A549 (cell line): ENCODE measurements at regions not wholly inside any gene's neighbourhood (a gene's known extent, or its start where the extent isn't known, plus 50 kb on each side); places are given as distances from the start of the nearest gene placed in this dataset.
A peak's percentile ranks its signal among the peaks of the same experiment; 100 is the strongest.

Experiments
- ATAC-seq, 2 experiments: fragments of 200-7000 bp in 1 of 2; fragments of >200 bp in 1 of 2; cut with Nextera tagmentation in 1 of 2; cut with Tn5 transposase in 1 of 2; 3 replicates each; pipeline versions ENCODE4 v1.8.0 to v1.9.1; 2018 to 2020; ENCODE audit warnings: mild to moderate bottlenecking in 1 of 2, moderate library complexity in 1 of 2
- CTCF ChIA-PET: fragments of 300-600 bp; sonication (Branson Sonifier 250); formaldehyde crosslinking; extraction: SDS; loops from one replicate; lab custom pipeline; 2021; ENCODE audit warnings: antibody characterized with exemption, inconsistent platforms; lab: Yijun Ruan, JAX
- POLR2A ChIA-PET: fragments of 350-600 bp; formaldehyde crosslinking; extraction: SDS; loops from one replicate; lab custom pipeline; 2021; ENCODE audit warnings: antibody characterized with exemption, inconsistent platforms; lab: Yijun Ruan, JAX
- DNase-seq, 2 experiments: peaks; one replicate each; pipeline versions ENCODE4 v3.0.0 to v3.0.0-alpha.2; 2011 to 2016; ENCODE audit warnings: low read depth in 1 of 2, low spot score in 1 of 2
- FAIRE-seq: peaks from 2 replicates; lab custom pipeline; 2011; peaks lifted over from hg19 to GRCh38; lab: Jason Lieb, UNC
- H3K27ac ChIP-seq, 2 experiments: fragments of >200 bp; sonication (Bioruptor Twin); formaldehyde crosslinking; 3 replicates each; pipeline ENCODE4 v1.5.1; 2016 to 2017
- H3K4me1 ChIP-seq: fragments of >200 bp; sonication (Bioruptor Twin); formaldehyde crosslinking; 3 replicates; pipeline ENCODE4 v1.6.1; 2016
- H3K4me2 ChIP-seq: fragments of >200 bp; sonication (Bioruptor Twin); formaldehyde crosslinking; 3 replicates; pipeline ENCODE4 v1.6.1; 2016
- H3K4me3 ChIP-seq: fragments of >200 bp; sonication (Bioruptor Twin); formaldehyde crosslinking; 3 replicates; pipeline ENCODE4 v1.5.1; 2016
- H3K9me3 ChIP-seq: fragments of >200 bp; sonication (Bioruptor Twin); formaldehyde crosslinking; 3 replicates; pipeline ENCODE4 v1.6.1; 2016
- ATOH8 ChIP-seq: fragments of 250-450 bp; sonication (Bioruptor Pico); IDR thresholded peaks from 2 replicates; pipeline ENCODE4 v1.5.0; 2020; ENCODE audit warnings: low read depth, mild to moderate bottlenecking, moderate library complexity
- CHD4 ChIP-seq: fragments of 200-600 bp; sonication (generic); IDR thresholded peaks from 2 replicates; pipeline ENCODE4 v1.6.1; 2016; ENCODE audit warnings: antibody characterized with exemption, mild to moderate bottlenecking, borderline replicate concordance
- CTCF ChIP-seq: fragments of >200 bp; sonication (Bioruptor Twin); formaldehyde crosslinking; IDR thresholded peaks from 3 replicates; pipeline ENCODE4 v1.5.1; 2016
- EHMT2 ChIP-seq: fragments of 200-600 bp; sonication (generic); IDR thresholded peaks from 2 replicates; pipeline ENCODE4 v1.6.1; 2016; ENCODE audit warnings: antibody characterized with exemption, low read depth, mild to moderate bottlenecking, moderate library complexity
- ELK1 ChIP-seq: fragments of 150-350 bp; IDR thresholded peaks from 2 replicates; pipeline ENCODE4 v1.6.1; 2014; ENCODE audit warnings: low read depth, mild to moderate bottlenecking, low read length
- ESRRA ChIP-seq: fragments of 150-350 bp; IDR thresholded peaks from 2 replicates; pipeline ENCODE4 v1.6.1; 2014; ENCODE audit warnings: mild to moderate bottlenecking, low read length, borderline replicate concordance
- FOSB ChIP-seq: fragments of 250-450 bp; sonication (Bioruptor Pico); IDR thresholded peaks from 2 replicates; pipeline ENCODE4 v1.5.0; 2020; ENCODE audit warnings: mild to moderate bottlenecking, moderate library complexity
- FOSL2 ChIP-seq, 2 experiments: fragments of 450-650 bp in 1 of 2; fragments of >200 bp in 1 of 2; sonication (Bioruptor Twin) in 1 of 2; formaldehyde crosslinking; IDR thresholded peaks; 2 replicates each; pipeline versions ENCODE4 v1.5.0 to v1.6.1; 2016 to 2020; ENCODE audit warnings: mild to moderate bottlenecking in 1 of 2, moderate library complexity in 1 of 2
- GATA3 ChIP-seq: IDR thresholded peaks from 2 replicates; pipeline ENCODE4 v1.6.1; 2012; ENCODE audit warnings: borderline replicate concordance
- HOXA7 ChIP-seq: fragments of 250-450 bp; sonication (Bioruptor Pico); IDR thresholded peaks from 2 replicates; pipeline ENCODE4 v1.5.0; 2020; ENCODE audit warnings: mild to moderate bottlenecking, moderate library complexity
- HOXB5 ChIP-seq: fragments of 250-450 bp; sonication (Bioruptor Pico); IDR thresholded peaks from 2 replicates; pipeline ENCODE4 v1.5.0; 2020; ENCODE audit warnings: mild to moderate bottlenecking, moderate library complexity
- KDM1A ChIP-seq: fragments of 200-600 bp; sonication (generic); IDR thresholded peaks from 2 replicates; pipeline ENCODE4 v1.6.1; 2016; ENCODE audit warnings: low read depth, mild to moderate bottlenecking
- KDM5A ChIP-seq: fragments of 200-600 bp; sonication (generic); IDR thresholded peaks from 2 replicates; pipeline ENCODE4 v1.6.1; 2016; ENCODE audit warnings: antibody characterized with exemption, mild to moderate bottlenecking
- MAX ChIP-seq: IDR thresholded peaks from 2 replicates; pipeline ENCODE4 v1.6.1; 2012
- NFE2L2 ChIP-seq: fragments of 150-350 bp; conservative IDR thresholded peaks from 2 replicates; pipeline ENCODE4 v1.6.1; 2014; ENCODE audit warnings: low read length
- NPAS2 ChIP-seq: fragments of 250-450 bp; sonication (Bioruptor Pico); IDR thresholded peaks from 2 replicates; pipeline ENCODE4 v1.8.0; 2022; ENCODE audit warnings: mild to moderate bottlenecking, moderate library complexity, borderline replicate concordance
- RAD21 ChIP-seq, 2 experiments: fragments of >200 bp in 1 of 2; sonication (Bioruptor Twin) in 1 of 2; formaldehyde crosslinking in 1 of 2; IDR thresholded peaks in 1 of 2; conservative IDR thresholded peaks in 1 of 2; 2 replicates in 1 of 2; 3 replicates in 1 of 2; pipeline ENCODE4 v1.6.1; 2012 to 2018; ENCODE audit warnings: inconsistent platforms in 1 of 2
- RCOR1 ChIP-seq: fragments of 150-350 bp; IDR thresholded peaks from 2 replicates; pipeline ENCODE4 v1.6.1; 2014; ENCODE audit warnings: antibody characterized with exemption, low read length, low read depth
- RFX5 ChIP-seq: fragments of 450-650 bp; IDR thresholded peaks from 2 replicates; pipeline ENCODE4 v1.7.1; 2014; ENCODE audit warnings: antibody characterized with exemption, mild to moderate bottlenecking, moderate library complexity
- SMC3 ChIP-seq: fragments of >200 bp; sonication (Bioruptor Twin); formaldehyde crosslinking; IDR thresholded peaks from 3 replicates; pipeline ENCODE4 v1.6.1; 2018; ENCODE audit warnings: inconsistent platforms
- TFCP2L1 ChIP-seq: fragments of 250-450 bp; sonication (Bioruptor Pico); IDR thresholded peaks from 2 replicates; pipeline ENCODE4 v1.5.0; 2021; ENCODE audit warnings: mild to moderate bottlenecking
- ZC3H11A ChIP-seq: fragments of 450-650 bp; IDR thresholded peaks from 2 replicates; pipeline ENCODE4 v1.6.1; 2014; ENCODE audit warnings: antibody characterized with exemption, mild to moderate bottlenecking
- ZFP36 ChIP-seq: fragments of 450-650 bp; IDR thresholded peaks from 2 replicates; pipeline ENCODE4 v1.6.1; 2014; ENCODE audit warnings: borderline replicate concordance; ENCODE audit not compliant: partially characterized antibody
- WGBS: methylation state at CpG from one replicate; pipeline ENCODE4 v1.1.6; 2017; ENCODE audit errors: missing lambda C conversion rate; 5-methylcytosine and 5-hydroxymethylcytosine counted together
- TF ChIP-seq, protein P1 (sequence below): fragments of 450-650 bp; IDR thresholded peaks from 2 replicates; pipeline ENCODE4 v1.6.1; 2014; ENCODE audit warnings: antibody characterized with exemption
- TF ChIP-seq, protein P2 (sequence below): fragments of >200 bp; sonication (Bioruptor Twin); formaldehyde crosslinking; IDR thresholded peaks from 2 replicates; pipeline ENCODE4 v1.6.1; 2016
- TF ChIP-seq, protein P3 (sequence below): IDR thresholded peaks from 2 replicates; pipeline ENCODE4 v1.6.1; 2012; ENCODE audit warnings: low read depth, borderline replicate concordance

DNA sequence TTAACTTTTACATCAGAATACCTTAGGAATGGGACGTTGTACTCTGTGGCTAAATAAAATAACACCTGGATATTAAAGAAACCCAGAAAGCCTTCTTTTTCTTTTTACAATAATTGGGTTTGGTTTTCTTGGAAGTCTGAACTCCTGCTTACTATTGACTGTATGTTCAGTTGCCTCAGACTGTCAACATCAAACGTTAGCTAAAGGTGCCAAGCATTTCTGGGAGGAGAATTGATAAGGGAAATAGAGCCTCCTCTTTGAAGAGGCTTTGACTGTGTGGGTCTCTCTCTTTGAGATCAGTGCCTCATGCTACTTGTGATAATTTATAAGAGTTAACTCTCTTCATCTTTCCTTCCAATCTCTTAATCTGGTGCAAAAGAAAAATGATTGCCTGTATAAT is 224.7 kb upstream of the BMPER start:
- H3K4me3 ChIP-seq = no peak overlapping the region
- POLR2A ChIA-PET = no interaction called here
- FAIRE-seq = no peak
- CTCF ChIA-PET = interaction anchor here (1.3 kb wide), 1 partner anchor 11 kb away, joined by 6 read pairs; no protein-coding TSS in a partner anchor
- no peak for DNase-seq
- ATAC-seq = no peak
- no peak for TF ChIP-seq TFCP2L1 (CRISPR knock-in tag)
- no peak for TF ChIP-seq SMC3
- TF ChIP-seq HOXB5 (CRISPR knock-in tag) = no peak
- no peak for TF ChIP-seq RFX5
- TF ChIP-seq, protein P1, sequence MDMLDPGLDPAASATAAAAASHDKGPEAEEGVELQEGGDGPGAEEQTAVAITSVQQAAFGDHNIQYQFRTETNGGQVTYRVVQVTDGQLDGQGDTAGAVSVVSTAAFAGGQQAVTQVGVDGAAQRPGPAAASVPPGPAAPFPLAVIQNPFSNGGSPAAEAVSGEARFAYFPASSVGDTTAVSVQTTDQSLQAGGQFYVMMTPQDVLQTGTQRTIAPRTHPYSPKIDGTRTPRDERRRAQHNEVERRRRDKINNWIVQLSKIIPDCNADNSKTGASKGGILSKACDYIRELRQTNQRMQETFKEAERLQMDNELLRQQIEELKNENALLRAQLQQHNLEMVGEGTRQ = no peak
- TF ChIP-seq EHMT2 = no peak
- TF ChIP-seq MAX = no peak
- TF ChIP-seq NFE2L2 = no peak
- no peak for TF ChIP-seq CHD4
- TF ChIP-seq FOSB (CRISPR knock-in tag) = no peak
- TF ChIP-seq, protein P2, sequence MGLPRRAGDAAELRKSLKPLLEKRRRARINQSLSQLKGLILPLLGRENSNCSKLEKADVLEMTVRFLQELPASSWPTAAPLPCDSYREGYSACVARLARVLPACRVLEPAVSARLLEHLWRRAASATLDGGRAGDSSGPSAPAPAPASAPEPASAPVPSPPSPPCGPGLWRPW = no peak
- no peak for TF ChIP-seq ESRRA
- no peak for TF ChIP-seq GATA3
- TF ChIP-seq HOXA7 (CRISPR knock-in tag) = no peak
- TF ChIP-seq, all 56 proteins: peak for 0
- H3K9me3 ChIP-seq = no peaks in the 10 kb centered on the region
- no peak overlapping the region for H3K27ac ChIP-seq
- peaks cover 13% of the 10 kb centered on the region; the same call in 2 of the 3 replicates for H3K4me1 ChIP-seq
- 50% methylated on average over 2 of the region's 2 CpGs for WGBS
- no peak overlapping the region for H3K4me2 ChIP-seq

DNA sequence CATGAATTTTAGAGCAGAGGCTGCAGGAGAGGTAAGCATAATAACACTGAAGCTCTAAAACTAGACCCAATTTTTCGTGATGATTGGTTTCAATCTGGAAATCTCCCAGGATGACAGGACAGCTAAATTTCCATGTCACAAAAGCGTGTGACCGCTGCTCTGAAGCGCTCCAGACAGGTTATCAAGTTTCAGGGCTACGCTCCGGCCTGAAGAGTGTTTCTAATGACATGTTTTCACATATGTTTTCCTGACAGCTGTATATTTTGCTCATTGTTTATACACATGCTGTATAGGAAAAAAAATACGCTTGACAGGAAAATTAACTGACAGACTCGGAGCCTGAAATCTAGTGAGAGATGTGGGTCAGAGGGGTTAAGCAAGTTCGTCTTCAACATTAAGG is 219.8 kb upstream of the BMPER start:
- no peaks in the 10 kb centered on the region for H3K9me3 ChIP-seq
- H3K4me1 ChIP-seq = no peaks in the 10 kb centered on the region
- WGBS = 70% methylated on average over 9 of the region's 9 CpGs
- no peak overlapping the region for H3K4me3 ChIP-seq
- FAIRE-seq = no peak
- DNase-seq = no peak
- H3K4me2 ChIP-seq = no peak overlapping the region
- no peak overlapping the region for H3K27ac ChIP-seq
- ChIA-PET CTCF (interaction anchor here (1.1 kb wide), 1 partner anchor 84 kb away, joined by 3 read pairs; no protein-coding TSS in a partner anchor), POLR2A (no interaction called here)
- TF ChIP-seq ZFP36 = no peak
- TF ChIP-seq ESRRA = no peak
- TF ChIP-seq KDM1A = no peak
- TF ChIP-seq KDM5A = no peak
- no peak for ATAC-seq

- Histone ChIP-seq H3K4me2 (no peak overlapping the region), H3K4me3 (no peak overlapping the region), H3K4me1 (no peaks in the 10 kb centered on the region), H3K9me3 (no peaks in the 10 kb centered on the region), H3K27ac (no peak overlapping the region)
- DNase-seq (peak in 1 of 2 experiments; percentile 4), FAIRE-seq (no peak), ATAC-seq (peak in 1 of 2 experiments; percentile 45; a peak in 1 of 6 replicates)
- ChIA-PET CTCF (interaction anchor here (1.1 to 1.2 kb wide), 2 partner anchors 12 to 84 kb away, joined by 3 to 4 read pairs; no protein-coding TSS in a partner anchor), POLR2A (no interaction called here)
- WGBS = 69% methylated on average over 17 of the region's 17 CpGs
- no peak for TF ChIP-seq CTCF
- TF ChIP-seq EHMT2 = no peak
- TF ChIP-seq ZC3H11A = no peak
- no peak for TF ChIP-seq ZFP36
- TF ChIP-seq ATOH8 (CRISPR knock-in tag) = no peak
- TF ChIP-seq KDM1A = no peak
- TF ChIP-seq ELK1 = no peak
- TF ChIP-seq FOSB (CRISPR knock-in tag) = no peak
- no peak for TF ChIP-seq RAD21 (conservative IDR thresholded peaks at IDR 0.05 in 1 of 2, IDR thresholded peaks at IDR 0.05 in 1 of 2)
- TF ChIP-seq KDM5A = no peak
- no peak for TF ChIP-seq CHD4
- no peak for TF ChIP-seq NPAS2 (CRISPR knock-in tag)
- no peak for TF ChIP-seq MAX
- no peak for TF ChIP-seq RCOR1
- no peak for TF ChIP-seq FOSL2 (IDR thresholded peaks at IDR 0.05)
- TF ChIP-seq FOSL2 (CRISPR knock-in tag; IDR thresholded peaks at IDR 0.05) = no peak
- TF ChIP-seq, protein P3, sequence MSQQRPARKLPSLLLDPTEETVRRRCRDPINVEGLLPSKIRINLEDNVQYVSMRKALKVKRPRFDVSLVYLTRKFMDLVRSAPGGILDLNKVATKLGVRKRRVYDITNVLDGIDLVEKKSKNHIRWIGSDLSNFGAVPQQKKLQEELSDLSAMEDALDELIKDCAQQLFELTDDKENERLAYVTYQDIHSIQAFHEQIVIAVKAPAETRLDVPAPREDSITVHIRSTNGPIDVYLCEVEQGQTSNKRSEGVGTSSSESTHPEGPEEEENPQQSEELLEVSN = no peak
- TF ChIP-seq, all 56 proteins: peak for 0
Observed at GRCh38 chr7:33685981-33686683, 219.2 kb upstream of the BMPER start.
